Keratinocyte (primary cell): ENCODE measurements at regions not wholly inside any gene's neighbourhood (a gene's known extent, or its start where the extent isn't known, plus 50 kb on each side); places are given as distances from the start of the nearest gene placed in this dataset.

Experiments
- DNase-seq: peaks from one replicate; pipeline ENCODE4 v3.0.0-alpha.2; 2011; ENCODE audit warnings: low read depth, missing footprints, low spot score
- FAIRE-seq: peaks from 2 replicates; lab custom pipeline; 2011; peaks lifted over from hg19 to GRCh38; lab: Jason Lieb, UNC
- H2AFZ ChIP-seq: 2 replicates; pipeline ENCODE4 v1.6.0; 2012; ENCODE audit warnings: low read length, control low read depth, inconsistent platforms; ENCODE audit not compliant: control insufficient read depth
- H3K27ac ChIP-seq: 2 replicates; pipeline ENCODE4 v1.5.1; 2011; ENCODE audit warnings: low read length; ENCODE audit not compliant: control insufficient read depth, insufficient read depth
- H3K27me3 ChIP-seq: 3 replicates; pipeline ENCODE4 v1.6.0; 2011; ENCODE audit warnings: low read length; ENCODE audit not compliant: control insufficient read depth, insufficient read depth; ENCODE audit errors: extremely low read depth
- H3K36me3 ChIP-seq, 2 experiments: 2 replicates in 1 of 2; 3 replicates in 1 of 2; pipeline ENCODE4 v1.5.1; 2011; ENCODE audit warnings: low read length in 2 of 2, mild to moderate bottlenecking in 1 of 2; ENCODE audit not compliant: control insufficient read depth in 2 of 2, insufficient read depth in 2 of 2; ENCODE audit errors: extremely low read depth in 1 of 2
- H3K4me1 ChIP-seq: 3 replicates; pipeline ENCODE4 v1.5.1; 2011; ENCODE audit warnings: low read length; ENCODE audit not compliant: control insufficient read depth, insufficient read depth; ENCODE audit errors: extremely low read depth
- H3K4me2 ChIP-seq: 3 replicates; pipeline ENCODE4 v1.6.0; 2011; ENCODE audit warnings: low read depth, low read length; ENCODE audit not compliant: control insufficient read depth, insufficient read depth; ENCODE audit errors: extremely low read depth
- H3K4me3 ChIP-seq, 3 experiments: fragments of 200-600 bp in 1 of 3; sonication (generic) in 1 of 3; 2 replicates in 2 of 3; 3 replicates in 1 of 3; pipeline ENCODE4 v1.5.1; 2011 to 2016; ENCODE audit warnings: low read length in 3 of 3, mild to moderate bottlenecking in 3 of 3, control low read depth in 2 of 3, inconsistent platforms in 1 of 3, low read depth in 1 of 3, mixed read lengths in 1 of 3, mixed run types in 1 of 3, moderate library complexity in 1 of 3; ENCODE audit not compliant: control insufficient read depth in 2 of 3, insufficient read depth in 2 of 3; ENCODE audit errors: extremely low read depth in 1 of 3
- H3K79me2 ChIP-seq: 2 replicates; pipeline ENCODE4 v1.6.0; 2012; ENCODE audit warnings: low read length; ENCODE audit not compliant: control insufficient read depth, insufficient read depth
- H3K9ac ChIP-seq: 3 replicates; pipeline ENCODE4 v1.6.0; 2011; ENCODE audit warnings: low read length; ENCODE audit not compliant: control insufficient read depth, insufficient read depth; ENCODE audit errors: extremely low read depth
- H3K9me1 ChIP-seq: 3 replicates; pipeline ENCODE4 v1.6.0; 2011; ENCODE audit warnings: low read length; ENCODE audit not compliant: control insufficient read depth, insufficient read depth; ENCODE audit errors: extremely low read depth
- H3K9me3 ChIP-seq: 2 replicates; pipeline ENCODE4 v1.5.1; 2012; ENCODE audit warnings: low read depth, low read length; ENCODE audit not compliant: control insufficient read depth
- H4K20me1 ChIP-seq: 3 replicates; pipeline ENCODE4 v1.6.0; 2011; ENCODE audit warnings: low read length; ENCODE audit not compliant: control insufficient read depth, insufficient read depth; ENCODE audit errors: extremely low read depth
- CTCF ChIP-seq, 3 experiments: IDR thresholded peaks in 1 of 3; conservative IDR thresholded peaks in 1 of 3; optimal IDR thresholded peaks in 1 of 3; 2 replicates in 2 of 3; 3 replicates in 1 of 3; pipeline versions ENCODE3 to v1.5.1; 2011; ENCODE audit warnings: low read length in 3 of 3, mild to moderate bottlenecking in 3 of 3, moderate library complexity in 2 of 3, control low read depth in 1 of 3, inconsistent platforms in 1 of 3; ENCODE audit not compliant: insufficient read depth in 2 of 3; ENCODE audit errors: extremely low read depth in 1 of 3
- EZH2 ChIP-seq: IDR thresholded peaks from one replicate; pipeline ENCODE4 v1.6.1; 2012; ENCODE audit warnings: inconsistent platforms, mild to moderate bottlenecking, low read length, moderate library complexity
- dilution Hi-C: fragments of 300-500 bp; cut with MboI; formaldehyde crosslinking; loops from one replicate; pipeline ENCODE4 v1.7.0; 2020; ENCODE audit warnings: low sequenced_read_pairs; ENCODE audit not compliant: extremely low pct_ligation_motif_present

GRCh38 chr14:84963518-84963917 lies 566.4 kb upstream of the FLRT2 start:
- Histone ChIP-seq H3K36me3 (no peaks in the 10 kb centered on the region), H3K79me2 (no peaks in the 10 kb centered on the region), H3K4me2 (no peak overlapping the region), H3K27me3 (no peaks in the 10 kb centered on the region), H3K9me1 (no peaks in the 10 kb centered on the region), H3K9ac (no peak overlapping the region), H2AFZ (no peak overlapping the region), H4K20me1 (no peaks in the 10 kb centered on the region), H3K27ac (no peak overlapping the region), H3K9me3 (no peaks in the 10 kb centered on the region), H3K4me1 (no peaks in the 10 kb centered on the region), H3K4me3 (no peak overlapping the region)
- no peak for DNase-seq
- FAIRE-seq = no peak
- dilution Hi-C loops = no loop called here
- TF ChIP-seq CTCF (optimal IDR thresholded peaks at IDR 0.05 in 1 of 3, IDR thresholded peaks at IDR 0.05 in 1 of 3, conservative IDR thresholded peaks at IDR 0.05 in 1 of 3; ENCODE audit: extremely low read depth in 1 of 3, insufficient read depth in 2 of 3, low read length in 3 of 3) (no peak), EZH2 (no peak)

GRCh38 chr14:84965279-84965678 lies 564.7 kb upstream of the FLRT2 start:
- dilution Hi-C loops = no loop called here
- H3K9me1 ChIP-seq = no peaks in the 10 kb centered on the region
- no peak overlapping the region for H2AFZ ChIP-seq
- no peak for TF ChIP-seq CTCF (optimal IDR thresholded peaks at IDR 0.05 in 1 of 3, IDR thresholded peaks at IDR 0.05 in 1 of 3, conservative IDR thresholded peaks at IDR 0.05 in 1 of 3; ENCODE audit: extremely low read depth in 1 of 3, insufficient read depth in 2 of 3, low read length in 3 of 3)
- TF ChIP-seq EZH2 = no peak
- H3K4me3 ChIP-seq = no peak overlapping the region
- H3K36me3 ChIP-seq = no peaks in the 10 kb centered on the region
- H3K79me2 ChIP-seq = no peaks in the 10 kb centered on the region
- no peak overlapping the region for H3K9ac ChIP-seq
- FAIRE-seq (no peak), DNase-seq (no peak)
- H3K4me1 ChIP-seq = peaks cover 3% of the 10 kb centered on the region
- no peak overlapping the region for H3K4me2 ChIP-seq
- no peak overlapping the region for H3K27ac ChIP-seq
- H3K9me3 ChIP-seq = no peaks in the 10 kb centered on the region
- no peaks in the 10 kb centered on the region for H3K27me3 ChIP-seq
- H4K20me1 ChIP-seq = no peaks in the 10 kb centered on the region
